ENCODE measurements at regions not wholly inside any gene's neighbourhood (a gene's known extent, or its start where the extent isn't known, plus 50 kb on each side); places are given as distances from the start of the nearest gene placed in this dataset.

DNA sequence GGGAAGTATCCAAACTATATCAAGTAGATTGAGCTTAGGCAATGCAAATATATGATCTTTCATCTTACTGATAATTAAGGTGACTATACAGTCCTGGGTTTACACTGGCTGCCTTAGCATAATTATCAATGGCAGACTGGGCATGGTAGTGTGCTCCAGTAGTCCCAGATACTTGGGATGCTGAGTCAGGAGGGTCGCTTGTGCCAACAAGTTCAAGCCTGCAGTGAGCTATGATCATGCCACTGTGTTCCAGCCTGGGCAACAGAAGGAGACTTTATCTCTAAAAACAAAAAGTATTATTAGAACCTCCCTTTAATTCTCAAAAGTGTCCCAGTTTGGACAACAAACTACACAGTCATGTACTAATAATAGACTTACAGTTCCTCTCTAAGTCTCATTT, 99.4 kb upstream of the RASGEF1B start:
- CTCF ChIA-PET (ENCODE audit: partially characterized antibody) = no interaction called here
- H2AFZ ChIP-seq (ENCODE audit: low read length) = no peak overlapping the region
- no peak overlapping the region for H2BK20ac ChIP-seq (ENCODE audit: low read length)
- DNase-seq (ENCODE audit: low read depth in 1 of 2, low spot score in 2 of 2) (no peak), FAIRE-seq (no peak)
- H3K4me2 ChIP-seq (ENCODE audit: insufficient read depth in 1 of 2, low read depth in 2 of 2, low read length in 2 of 2) = no peak overlapping the region
- no peaks in the 10 kb centered on the region for H3K79me2 ChIP-seq (ENCODE audit: control insufficient read depth in 1 of 2, insufficient read depth in 2 of 2, low read length in 2 of 2)
- no peaks in the 10 kb centered on the region for H3K79me1 ChIP-seq (ENCODE audit: low read depth, low read length)
- H3K4me3 ChIP-seq (ENCODE audit: extremely low read depth in 1 of 4, insufficient read depth in 2 of 4, low read depth in 3 of 4, low read length in 4 of 4) = no peak overlapping the region
- no peaks in the 10 kb centered on the region for H3K9me3 ChIP-seq (ENCODE audit: insufficient read depth in 2 of 2, low read depth in 1 of 2, low read length in 1 of 2)
- H3K4me1 ChIP-seq (replicated peaks in 1 of 4; ENCODE audit: control insufficient read depth in 3 of 4, insufficient read depth in 4 of 4, low read length in 3 of 4) = peaks cover 0 to 7% (median 1%) of the 10 kb centered on the region in 4 experiments; a peak in 4 of 7 replicates
- H3K27ac ChIP-seq (ENCODE audit: low read depth, low read length) = no peak overlapping the region
- H3K18ac ChIP-seq (ENCODE audit: extremely low read depth, low read length) = no peak overlapping the region
- H3K27me3 ChIP-seq (replicated peaks in 1 of 4; ENCODE audit: control insufficient read depth in 3 of 4, extremely low read depth in 1 of 4, insufficient read depth in 3 of 4, low read length in 3 of 4) = no peaks in the 10 kb centered on the region
- H3K9ac ChIP-seq (replicated peaks in 1 of 4; ENCODE audit: extremely low read depth in 1 of 4, low read depth in 3 of 4, low read length in 3 of 4) = no peak overlapping the region
- no peak overlapping the region for H2AK5ac ChIP-seq (ENCODE audit: low read depth, low read length)
- H4K8ac ChIP-seq (ENCODE audit: extremely low read depth, insufficient read depth, low read length) = no peak overlapping the region
- no peaks in the 10 kb centered on the region for H3K36me3 ChIP-seq (ENCODE audit: control insufficient read depth in 2 of 4, insufficient read depth in 4 of 4, low read length in 3 of 4)
- H4K20me1 ChIP-seq (replicated peaks in 1 of 2; ENCODE audit: control insufficient read depth in 1 of 2, insufficient read depth in 2 of 2, low read length in 2 of 2) = no peaks in the 10 kb centered on the region
- no peak overlapping the region for H2BK120ac ChIP-seq (replicated peaks; ENCODE audit: low read depth, low read length)
- no peak overlapping the region for H2BK5ac ChIP-seq (ENCODE audit: low read depth, low read length)
- no peak overlapping the region for H2BK15ac ChIP-seq (ENCODE audit: low read length)
- no peak overlapping the region for H3K14ac ChIP-seq (ENCODE audit: insufficient read length)
- H3K23ac ChIP-seq (ENCODE audit: insufficient read length) = no peak overlapping the region
- 82% methylated on average over 1 of the region's 1 CpG; no CpG with 5 or more reads in 1 of the 2 experiments for WGBS, 2 experiments (ENCODE audit: extremely low coverage in 1 of 2, insufficient coverage in 1 of 2, insufficient read length in 1 of 2, insufficient replicate concordance in 2 of 2, low coverage in 1 of 2, low lambda C conversion rate in 2 of 2, missing lambda C conversion rate in 1 of 2)
- H4K5ac ChIP-seq (ENCODE audit: insufficient read length, low read depth, low read length) = no peak overlapping the region
- no peak overlapping the region for H3K4ac ChIP-seq (replicated peaks; ENCODE audit: insufficient read length, low read depth, low read length)
- H4K91ac ChIP-seq (replicated peaks; ENCODE audit: insufficient read length, low read length) = no peak overlapping the region
- no peaks in the 10 kb centered on the region for H3K23me2 ChIP-seq (ENCODE audit: low read depth, low read length)
- POLR2A ChIA-PET (ENCODE audit: partially characterized antibody) = no interaction called here
- no peak overlapping the region for H3K56ac ChIP-seq (replicated peaks; ENCODE audit: insufficient read length, low read depth, low read length)
- no peak overlapping the region for H2BK12ac ChIP-seq (ENCODE audit: low read depth, low read length)
- TF ChIP-seq RAD21 (IDR thresholded peaks at IDR 0.05 in 1 of 2, conservative IDR thresholded peaks at IDR 0.05 in 1 of 2; ENCODE audit: low read depth in 2 of 2, low read length in 2 of 2) (no peak), KDM4A (IDR thresholded peaks at IDR 0.05; ENCODE audit: low read depth, low read length, severe bottlenecking) (no peak)

Data from H1 (cell line).